ENCODE measurements at regions not wholly inside any gene's neighbourhood (a gene's known extent, or its start where the extent isn't known, plus 50 kb on each side); places are given as distances from the start of the nearest gene placed in this dataset.
"Not testable (repeated sequence)": the region's sequence is repeated elsewhere in the genome, so short reads cannot be mapped to it uniquely, and the experiment has no call there.

GRCh38 chr4:9679704-9680478 is 101.5 kb upstream of the DRD5 start:
- DNase-seq (ENCODE audit: low spot score in 2 of 2) (no peak), ATAC-seq (no peak)
- H3K27ac Mint-ChIP-seq = no peak overlapping the region
- H3K36me3 Mint-ChIP-seq = no peaks in the 10 kb centered on the region
- H3K4me1 Mint-ChIP-seq = no peaks in the 10 kb centered on the region
- no peak overlapping the region for H3K4me3 Mint-ChIP-seq
- no peaks in the 10 kb centered on the region for H3K9me3 Mint-ChIP-seq

GRCh38 chr4:9683174-9683573 is 98.3 kb upstream of the DRD5 start:
- not testable (repeated sequence) for H3K4me1 Mint-ChIP-seq; DNase-seq (ENCODE audit: low spot score in 2 of 2); ATAC-seq; H3K4me3 Mint-ChIP-seq; H3K9me3 Mint-ChIP-seq; H3K27ac Mint-ChIP-seq; H3K36me3 Mint-ChIP-seq

- H3K4me3 Mint-ChIP-seq; DNase-seq (ENCODE audit: low spot score in 2 of 2); H3K9me3 Mint-ChIP-seq; H3K36me3 Mint-ChIP-seq; H3K27ac Mint-ChIP-seq; H3K4me1 Mint-ChIP-seq; ATAC-seq: not testable (repeated sequence)
These were observed 96.4 kb upstream of the DRD5 start for GRCh38 chr4:9685016-9685415.

- no peak overlapping the region for H3K4me3 Mint-ChIP-seq
- DNase-seq (ENCODE audit: low spot score in 2 of 2) (no peak), ATAC-seq (no peak)
- no peaks in the 10 kb centered on the region for H3K36me3 Mint-ChIP-seq
- no peak overlapping the region for H3K27ac Mint-ChIP-seq
- no peaks in the 10 kb centered on the region for H3K9me3 Mint-ChIP-seq
- H3K4me1 Mint-ChIP-seq = peaks cover 1% of the 10 kb centered on the region
These were observed 95.7 kb upstream of the DRD5 start for GRCh38 chr4:9685692-9686091.

- not testable (repeated sequence) for ATAC-seq; DNase-seq (ENCODE audit: low spot score in 2 of 2); H3K9me3 Mint-ChIP-seq; H3K36me3 Mint-ChIP-seq
- Mint-ChIP-seq H3K4me3 (peak overlapping the region; percentile 71), H3K27ac (peak overlapping the region; percentile 80), H3K4me1 (peaks cover 12% of the 10 kb centered on the region)
These were observed 90.7 kb upstream of the DRD5 start for GRCh38 chr4:9690636-9691237.

- ATAC-seq (peak; percentile 100), DNase-seq (ENCODE audit: low spot score in 2 of 2) (peak; percentile 73 to 91)
- H3K4me1 Mint-ChIP-seq = peaks cover 12% of the 10 kb centered on the region
- H3K9me3 Mint-ChIP-seq = no peaks in the 10 kb centered on the region
- peak overlapping the region; percentile 71 for H3K4me3 Mint-ChIP-seq
- H3K36me3 Mint-ChIP-seq = no peaks in the 10 kb centered on the region
- H3K27ac Mint-ChIP-seq = peak overlapping the region; percentile 80
These were observed 90.0 kb upstream of the DRD5 start for GRCh38 chr4:9691238-9692065.

GRCh38 chr4:9692791-9693491 is 88.5 kb upstream of the DRD5 start:
- H3K4me3 Mint-ChIP-seq; ATAC-seq; DNase-seq (ENCODE audit: low spot score in 2 of 2); H3K36me3 Mint-ChIP-seq; H3K9me3 Mint-ChIP-seq; H3K27ac Mint-ChIP-seq: not testable (repeated sequence)
- H3K4me1 Mint-ChIP-seq = peaks cover 12% of the 10 kb centered on the region

- not testable (repeated sequence) for H3K27ac Mint-ChIP-seq; H3K36me3 Mint-ChIP-seq; ATAC-seq; DNase-seq (ENCODE audit: low spot score in 2 of 2); H3K9me3 Mint-ChIP-seq; H3K4me3 Mint-ChIP-seq
- peaks cover 12% of the 10 kb centered on the region for H3K4me1 Mint-ChIP-seq
These were observed 87.0 kb upstream of the DRD5 start for GRCh38 chr4:9694403-9694802.

- H3K27ac Mint-ChIP-seq; H3K9me3 Mint-ChIP-seq; ATAC-seq; H3K36me3 Mint-ChIP-seq; DNase-seq (ENCODE audit: low spot score in 2 of 2); H3K4me1 Mint-ChIP-seq; H3K4me3 Mint-ChIP-seq: not testable (repeated sequence)
These were observed 85.4 kb upstream of the DRD5 start for GRCh38 chr4:9695994-9696393.

GRCh38 chr4:9696561-9696960 is 84.9 kb upstream of the DRD5 start:
- H3K4me3 Mint-ChIP-seq, H3K27ac Mint-ChIP-seq, H3K9me3 Mint-ChIP-seq: not testable (repeated sequence)

GRCh38 chr4:9702019-9702418 is 79.4 kb upstream of the DRD5 start:
- not testable (repeated sequence) for H3K4me3 Mint-ChIP-seq; ATAC-seq; DNase-seq (ENCODE audit: low spot score in 2 of 2); H3K9me3 Mint-ChIP-seq; H3K36me3 Mint-ChIP-seq; H3K27ac Mint-ChIP-seq
- peaks cover 17% of the 10 kb centered on the region for H3K4me1 Mint-ChIP-seq

More at GRCh38 chr4:9696561-9696960, 84.9 kb upstream of the DRD5 start:
- H3K4me1 Mint-ChIP-seq; ATAC-seq; DNase-seq (ENCODE audit: low spot score in 2 of 2); H3K36me3 Mint-ChIP-seq: not testable (repeated sequence)

- H3K4me1 Mint-ChIP-seq = peaks cover 17% of the 10 kb centered on the region
These were observed 78.7 kb upstream of the DRD5 start for GRCh38 chr4:9702696-9703095.

GRCh38 chr4:9703391-9703790 is 78.0 kb upstream of the DRD5 start:
- no peaks in the 10 kb centered on the region for H3K36me3 Mint-ChIP-seq
- DNase-seq (ENCODE audit: low spot score in 2 of 2) = peak; percentile 47 to 84
- H3K9me3 Mint-ChIP-seq = no peaks in the 10 kb centered on the region
- ATAC-seq = no peak
- H3K4me1 Mint-ChIP-seq = peaks cover 17% of the 10 kb centered on the region
- H3K27ac Mint-ChIP-seq = no peak overlapping the region
- no peak overlapping the region for H3K4me3 Mint-ChIP-seq

More at GRCh38 chr4:9702696-9703095, 78.7 kb upstream of the DRD5 start:
- not testable (repeated sequence) for H3K27ac Mint-ChIP-seq; H3K4me3 Mint-ChIP-seq; DNase-seq (ENCODE audit: low spot score in 2 of 2); H3K9me3 Mint-ChIP-seq; ATAC-seq; H3K36me3 Mint-ChIP-seq

- not testable (repeated sequence) for ATAC-seq; H3K36me3 Mint-ChIP-seq; DNase-seq (ENCODE audit: low spot score in 2 of 2); H3K9me3 Mint-ChIP-seq; H3K27ac Mint-ChIP-seq; H3K4me3 Mint-ChIP-seq
- peaks cover 17% of the 10 kb centered on the region for H3K4me1 Mint-ChIP-seq
These were observed 77.3 kb upstream of the DRD5 start for GRCh38 chr4:9704126-9704525.

Measured in stimulated activated effector memory CD8-positive, alpha-beta T cell treated with anti-CD3 and anti-CD28 coated beads, Interleukin-12 subunit alpha, Interleukin-12 subunit beta, amount 100 ng/mL, for 72 hours (primary cell).